ENCODE measurements at regions not wholly inside any gene's neighbourhood (a gene's known extent, or its start where the extent isn't known, plus 50 kb on each side); places are given as distances from the start of the nearest gene placed in this dataset.
A peak's percentile ranks its signal among the peaks of the same experiment; 100 is the strongest.
"Not testable (repeated sequence)": the region's sequence is repeated elsewhere in the genome, so short reads cannot be mapped to it uniquely, and the experiment has no call there.

GRCh38 chr5:41995193-41995592 is 70.1 kb downstream of the FBXO4 start:
- FAIRE-seq, result no peak

GRCh38 chr5:42001673-42002072 is 76.6 kb downstream of the FBXO4 start:
- no peak for FAIRE-seq

- FAIRE-seq, result not testable (repeated sequence)
Observed at GRCh38 chr5:42003852-42004251, 78.8 kb downstream of the FBXO4 start.

GRCh38 chr5:42005561-42006153 is 80.6 kb downstream of the FBXO4 start:
- peak; percentile 40 for FAIRE-seq

- FAIRE-seq, result no peak
Observed at GRCh38 chr5:42013561-42013960, 88.5 kb downstream of the FBXO4 start.

- no peak for FAIRE-seq
Observed at GRCh38 chr5:42015254-42015653, 90.2 kb downstream of the FBXO4 start.

GRCh38 chr5:42015681-42016080 is 90.6 kb downstream of the FBXO4 start:
- FAIRE-seq, result no peak

- no peak for FAIRE-seq
Observed at GRCh38 chr5:42020788-42021530, 95.9 kb downstream of the FBXO4 start.

GRCh38 chr5:42021923-42022322 is 96.8 kb downstream of the FBXO4 start:
- FAIRE-seq, result no peak

- no peak for FAIRE-seq
Observed at GRCh38 chr5:42022383-42022972, 97.4 kb downstream of the FBXO4 start.

- FAIRE-seq, result no peak
Observed at GRCh38 chr5:42026446-42026845, 101.4 kb downstream of the FBXO4 start.

GRCh38 chr5:42032137-42032536 is 107.1 kb downstream of the FBXO4 start:
- FAIRE-seq, result no peak

- FAIRE-seq, result no peak
Observed at GRCh38 chr5:42035526-42035925, 110.4 kb downstream of the FBXO4 start.

- FAIRE-seq, result no peak
Observed at GRCh38 chr5:42036379-42036778, 111.3 kb downstream of the FBXO4 start.

GRCh38 chr5:42037379-42037932 is 112.4 kb downstream of the FBXO4 start:
- no peak for FAIRE-seq

- no peak for FAIRE-seq
Observed at GRCh38 chr5:42043400-42043799, 118.3 kb downstream of the FBXO4 start.

GRCh38 chr5:42057254-42057690 is 132.2 kb downstream of the FBXO4 start:
- no peak for FAIRE-seq

- no peak for FAIRE-seq
Observed at GRCh38 chr5:42059291-42059690, 134.2 kb downstream of the FBXO4 start.

- FAIRE-seq, result no peak
Observed at GRCh38 chr5:42059778-42060464, 134.8 kb downstream of the FBXO4 start.

GRCh38 chr5:42061121-42061520 is 136.0 kb downstream of the FBXO4 start:
- FAIRE-seq, result no peak

- FAIRE-seq, result no peak
Observed at GRCh38 chr5:42064821-42065220, 139.7 kb downstream of the FBXO4 start.

GRCh38 chr5:42066131-42066530 is 141.1 kb downstream of the FBXO4 start:
- FAIRE-seq, result no peak

- no peak for FAIRE-seq
Observed at GRCh38 chr5:42074353-42074752, 149.3 kb downstream of the FBXO4 start.

Measured in G401.6 (cell line).